D721Med (cell line): ENCODE measurements at regions not wholly inside any gene's neighbourhood (a gene's known extent, or its start where the extent isn't known, plus 50 kb on each side); places are given as distances from the start of the nearest gene placed in this dataset.
A peak's percentile ranks its signal among the peaks of the same experiment; 100 is the strongest.

Source experiments
- DNase-seq: peaks from one replicate; pipeline ENCODE4 v3.0.0; 2011; ENCODE audit warnings: low spot score; ENCODE audit not compliant: insufficient read length
- FAIRE-seq: peaks from 2 replicates; lab custom pipeline; 2011; peaks lifted over from hg19 to GRCh38; lab: Jason Lieb, UNC
- CTCF ChIP-seq: IDR thresholded peaks from 2 replicates; pipeline ENCODE4 v1.5.1; 2012; ENCODE audit warnings: mild to moderate bottlenecking, control low read depth; ENCODE audit not compliant: insufficient read depth; ENCODE audit errors: missing control alignments

- FAIRE-seq (no peak), DNase-seq (no peak)
- no peak for TF ChIP-seq CTCF
Observed at GRCh38 chr1:78279051-78279450, 211.7 kb upstream of the PTGFR start.

GRCh38 chr1:78280626-78281025, 210.1 kb upstream of the PTGFR start:
- TF ChIP-seq CTCF: no peak
- no peak for DNase-seq
- FAIRE-seq: peak; percentile 6

- DNase-seq (no peak), FAIRE-seq (no peak)
- no peak for TF ChIP-seq CTCF
Observed at GRCh38 chr1:78281580-78281979, 209.2 kb upstream of the PTGFR start.

- no peak for TF ChIP-seq CTCF
- no peak for DNase-seq
- no peak for FAIRE-seq
Observed at GRCh38 chr1:78283691-78284090, 207.1 kb upstream of the PTGFR start.

GRCh38 chr1:78284354-78284753, 206.4 kb upstream of the PTGFR start:
- TF ChIP-seq CTCF: no peak
- DNase-seq: no peak
- no peak for FAIRE-seq

- TF ChIP-seq CTCF: no peak
- DNase-seq (no peak), FAIRE-seq (no peak)
Observed at GRCh38 chr1:78286686-78287085, 204.1 kb upstream of the PTGFR start.

GRCh38 chr1:78289603-78290002, 201.2 kb upstream of the PTGFR start:
- no peak for TF ChIP-seq CTCF
- FAIRE-seq: no peak
- DNase-seq: no peak
